ENCODE measurements at regions not wholly inside any gene's neighbourhood (a gene's known extent, or its start where the extent isn't known, plus 50 kb on each side); places are given as distances from the start of the nearest gene placed in this dataset.
"Not testable (repeated sequence)": the region's sequence is repeated elsewhere in the genome, so short reads cannot be mapped to it uniquely, and the experiment has no call there.

DNA sequence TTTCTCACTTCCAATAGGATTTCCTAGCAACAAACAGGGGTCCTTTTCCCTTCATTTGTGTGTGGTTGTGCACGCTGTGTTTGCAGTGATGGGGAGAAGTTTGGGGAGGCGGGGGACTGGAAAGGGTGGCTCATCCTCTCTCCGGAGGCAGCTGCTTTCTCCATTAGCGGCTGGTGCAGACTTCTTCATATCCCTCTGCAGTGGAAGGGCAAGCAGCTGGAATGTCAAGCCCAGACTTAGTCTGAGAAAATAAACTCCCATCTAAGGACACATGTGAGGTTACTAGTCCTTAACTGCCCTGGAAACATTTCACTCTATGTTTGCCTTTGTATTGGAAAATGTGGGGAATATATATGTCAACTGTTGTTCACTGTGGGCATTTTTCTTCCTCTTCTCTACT, 467.0 kb upstream of the RASGRP1 start:
- intact Hi-C loops (cut with micrococcal nuclease; ENCODE audit: unreplicated experiment) (no loop called here), in situ Hi-C loops (cut with HindIII; ENCODE audit: low pct_unique_long_range_greater_than_20kb, low sequenced_read_pairs) (no loop called here)
- Histone ChIP-seq H3K4me3 (ENCODE audit: low read depth in 2 of 2, low read length in 2 of 2) (no peak overlapping the region), H3K9me3 (ENCODE audit: control insufficient read depth, insufficient read depth, low read depth, low read length) (no peaks in the 10 kb centered on the region), H3K27ac (ENCODE audit: low read length) (no peak overlapping the region), H3K4me1 (ENCODE audit: control insufficient read depth, insufficient read depth, low read length) (no peaks in the 10 kb centered on the region), H3K27me3 (ENCODE audit: control insufficient read depth, insufficient read depth, low read length) (no peaks in the 10 kb centered on the region), H3K36me3 (ENCODE audit: control insufficient read depth, insufficient read depth, low read length) (no peaks in the 10 kb centered on the region)
- BruUV-seq (replicated peaks) = no TSS peak
- TF ChIP-seq POLR2AphosphoS5 (IDR thresholded peaks at IDR 0.05; ENCODE audit: low read depth, low read length) (no peak), TCF7L2 (IDR thresholded peaks at IDR 0.05; ENCODE audit: low read depth, low read length) (no peak), SIN3A (IDR thresholded peaks at IDR 0.05; ENCODE audit: borderline replicate concordance, insufficient read depth, low read depth, low read length) (no peak)
- TF ChIP-seq, protein P1, sequence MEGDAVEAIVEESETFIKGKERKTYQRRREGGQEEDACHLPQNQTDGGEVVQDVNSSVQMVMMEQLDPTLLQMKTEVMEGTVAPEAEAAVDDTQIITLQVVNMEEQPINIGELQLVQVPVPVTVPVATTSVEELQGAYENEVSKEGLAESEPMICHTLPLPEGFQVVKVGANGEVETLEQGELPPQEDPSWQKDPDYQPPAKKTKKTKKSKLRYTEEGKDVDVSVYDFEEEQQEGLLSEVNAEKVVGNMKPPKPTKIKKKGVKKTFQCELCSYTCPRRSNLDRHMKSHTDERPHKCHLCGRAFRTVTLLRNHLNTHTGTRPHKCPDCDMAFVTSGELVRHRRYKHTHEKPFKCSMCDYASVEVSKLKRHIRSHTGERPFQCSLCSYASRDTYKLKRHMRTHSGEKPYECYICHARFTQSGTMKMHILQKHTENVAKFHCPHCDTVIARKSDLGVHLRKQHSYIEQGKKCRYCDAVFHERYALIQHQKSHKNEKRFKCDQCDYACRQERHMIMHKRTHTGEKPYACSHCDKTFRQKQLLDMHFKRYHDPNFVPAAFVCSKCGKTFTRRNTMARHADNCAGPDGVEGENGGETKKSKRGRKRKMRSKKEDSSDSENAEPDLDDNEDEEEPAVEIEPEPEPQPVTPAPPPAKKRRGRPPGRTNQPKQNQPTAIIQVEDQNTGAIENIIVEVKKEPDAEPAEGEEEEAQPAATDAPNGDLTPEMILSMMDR (IDR thresholded peaks at IDR 0.05) = no peak
- TF ChIP-seq, protein P2, sequence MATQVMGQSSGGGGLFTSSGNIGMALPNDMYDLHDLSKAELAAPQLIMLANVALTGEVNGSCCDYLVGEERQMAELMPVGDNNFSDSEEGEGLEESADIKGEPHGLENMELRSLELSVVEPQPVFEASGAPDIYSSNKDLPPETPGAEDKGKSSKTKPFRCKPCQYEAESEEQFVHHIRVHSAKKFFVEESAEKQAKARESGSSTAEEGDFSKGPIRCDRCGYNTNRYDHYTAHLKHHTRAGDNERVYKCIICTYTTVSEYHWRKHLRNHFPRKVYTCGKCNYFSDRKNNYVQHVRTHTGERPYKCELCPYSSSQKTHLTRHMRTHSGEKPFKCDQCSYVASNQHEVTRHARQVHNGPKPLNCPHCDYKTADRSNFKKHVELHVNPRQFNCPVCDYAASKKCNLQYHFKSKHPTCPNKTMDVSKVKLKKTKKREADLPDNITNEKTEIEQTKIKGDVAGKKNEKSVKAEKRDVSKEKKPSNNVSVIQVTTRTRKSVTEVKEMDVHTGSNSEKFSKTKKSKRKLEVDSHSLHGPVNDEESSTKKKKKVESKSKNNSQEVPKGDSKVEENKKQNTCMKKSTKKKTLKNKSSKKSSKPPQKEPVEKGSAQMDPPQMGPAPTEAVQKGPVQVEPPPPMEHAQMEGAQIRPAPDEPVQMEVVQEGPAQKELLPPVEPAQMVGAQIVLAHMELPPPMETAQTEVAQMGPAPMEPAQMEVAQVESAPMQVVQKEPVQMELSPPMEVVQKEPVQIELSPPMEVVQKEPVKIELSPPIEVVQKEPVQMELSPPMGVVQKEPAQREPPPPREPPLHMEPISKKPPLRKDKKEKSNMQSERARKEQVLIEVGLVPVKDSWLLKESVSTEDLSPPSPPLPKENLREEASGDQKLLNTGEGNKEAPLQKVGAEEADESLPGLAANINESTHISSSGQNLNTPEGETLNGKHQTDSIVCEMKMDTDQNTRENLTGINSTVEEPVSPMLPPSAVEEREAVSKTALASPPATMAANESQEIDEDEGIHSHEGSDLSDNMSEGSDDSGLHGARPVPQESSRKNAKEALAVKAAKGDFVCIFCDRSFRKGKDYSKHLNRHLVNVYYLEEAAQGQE (IDR thresholded peaks at IDR 0.05; ENCODE audit: insufficient read depth in 1 of 2, low read depth in 2 of 2, low read length in 1 of 2) = no peak
- DNase-seq (ENCODE audit: low read depth, low spot score) = no peak
- CTCF ChIA-PET = no interaction called here
- no peak for ATAC-seq
- POLR2A ChIA-PET = no interaction called here

DNA sequence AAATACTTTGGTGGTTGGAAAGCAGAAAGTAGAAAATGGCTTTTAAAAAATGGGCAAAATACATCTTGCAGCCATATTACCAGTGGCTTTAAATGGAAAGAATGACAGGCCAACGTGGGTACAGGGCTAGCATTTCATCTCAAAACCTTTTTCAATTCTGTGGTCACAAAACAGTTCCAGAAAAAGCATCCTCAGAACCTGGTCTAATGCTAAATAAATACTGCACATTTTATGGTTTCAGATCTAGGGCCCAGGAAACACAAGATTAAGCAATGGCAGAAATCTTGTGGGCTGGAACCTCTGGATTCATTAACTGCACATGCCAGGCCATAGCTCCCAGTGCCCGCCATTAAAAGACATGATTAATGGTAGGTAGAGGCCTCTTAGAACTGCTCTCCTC, 470.2 kb upstream of the RASGRP1 start:
- Histone ChIP-seq H3K9me3 (ENCODE audit: control insufficient read depth, insufficient read depth, low read depth, low read length) (no peaks in the 10 kb centered on the region), H3K27me3 (ENCODE audit: control insufficient read depth, insufficient read depth, low read length) (no peaks in the 10 kb centered on the region), H3K36me3 (ENCODE audit: control insufficient read depth, insufficient read depth, low read length) (no peaks in the 10 kb centered on the region), H3K27ac (ENCODE audit: low read length) (no peak overlapping the region), H3K4me3 (ENCODE audit: low read depth in 2 of 2, low read length in 2 of 2) (no peak overlapping the region), H3K4me1 (ENCODE audit: control insufficient read depth, insufficient read depth, low read length) (no peaks in the 10 kb centered on the region)
- intact Hi-C loops (cut with micrococcal nuclease; ENCODE audit: unreplicated experiment) (no loop called here), in situ Hi-C loops (cut with HindIII; ENCODE audit: low pct_unique_long_range_greater_than_20kb, low sequenced_read_pairs) (no loop called here)
- BruUV-seq (replicated peaks) = no TSS peak
- CTCF ChIA-PET = no interaction called here
- POLR2A ChIA-PET = no interaction called here
- DNase-seq (ENCODE audit: low read depth, low spot score) = no peak
- no peak for ATAC-seq
- TF ChIP-seq, protein P2 (IDR thresholded peaks at IDR 0.05; ENCODE audit: insufficient read depth in 1 of 2, low read depth in 2 of 2, low read length in 1 of 2) = no peak
- no peak for TF ChIP-seq SIN3A (IDR thresholded peaks at IDR 0.05; ENCODE audit: borderline replicate concordance, insufficient read depth, low read depth, low read length)
- TF ChIP-seq TCF7L2 (IDR thresholded peaks at IDR 0.05; ENCODE audit: low read depth, low read length) = no peak
- TF ChIP-seq POLR2AphosphoS5 (IDR thresholded peaks at IDR 0.05; ENCODE audit: low read depth, low read length) = no peak
- TF ChIP-seq, protein P1 (IDR thresholded peaks at IDR 0.05) = no peak

DNA sequence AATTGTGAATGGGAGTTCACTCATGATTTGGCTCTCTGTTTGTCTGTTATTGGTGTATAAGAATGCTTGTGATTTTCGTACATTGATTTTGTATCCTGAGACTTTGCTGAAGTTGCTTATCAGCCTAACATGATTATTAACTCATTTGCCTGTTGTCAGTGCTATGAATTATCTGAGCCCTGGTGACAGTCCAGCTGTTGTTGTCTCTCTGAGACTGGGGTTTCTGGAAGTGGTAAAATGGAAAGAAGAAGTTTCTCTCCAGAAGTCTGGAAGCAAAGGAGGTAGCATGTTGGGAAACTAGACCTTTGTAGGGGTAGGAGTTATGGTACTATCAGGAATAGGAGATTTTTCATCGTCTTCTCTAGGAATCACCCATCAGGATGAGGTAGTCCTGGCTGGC, 473.0 kb upstream of the RASGRP1 start:
- H3K27ac ChIP-seq (ENCODE audit: low read length); BruUV-seq (replicated peaks); CTCF ChIA-PET: not testable (repeated sequence)

More for the DNA sequence above, 473.0 kb upstream of the RASGRP1 start:
- H3K9me3 ChIP-seq (ENCODE audit: control insufficient read depth, insufficient read depth, low read depth, low read length); in situ Hi-C loops (cut with HindIII; ENCODE audit: low pct_unique_long_range_greater_than_20kb, low sequenced_read_pairs); H3K4me3 ChIP-seq (ENCODE audit: low read depth in 2 of 2, low read length in 2 of 2); ATAC-seq; H3K27me3 ChIP-seq (ENCODE audit: control insufficient read depth, insufficient read depth, low read length); POLR2A ChIA-PET; DNase-seq (ENCODE audit: low read depth, low spot score); H3K4me1 ChIP-seq (ENCODE audit: control insufficient read depth, insufficient read depth, low read length); H3K36me3 ChIP-seq (ENCODE audit: control insufficient read depth, insufficient read depth, low read length); intact Hi-C loops (cut with micrococcal nuclease; ENCODE audit: unreplicated experiment): not testable (repeated sequence)

Measured in Panc1 (cell line).